ENCODE measurements at regions not wholly inside any gene's neighbourhood (a gene's known extent, or its start where the extent isn't known, plus 50 kb on each side); places are given as distances from the start of the nearest gene placed in this dataset.
"Not testable (repeated sequence)": the region's sequence is repeated elsewhere in the genome, so short reads cannot be mapped to it uniquely, and the experiment has no call there.

DNA sequence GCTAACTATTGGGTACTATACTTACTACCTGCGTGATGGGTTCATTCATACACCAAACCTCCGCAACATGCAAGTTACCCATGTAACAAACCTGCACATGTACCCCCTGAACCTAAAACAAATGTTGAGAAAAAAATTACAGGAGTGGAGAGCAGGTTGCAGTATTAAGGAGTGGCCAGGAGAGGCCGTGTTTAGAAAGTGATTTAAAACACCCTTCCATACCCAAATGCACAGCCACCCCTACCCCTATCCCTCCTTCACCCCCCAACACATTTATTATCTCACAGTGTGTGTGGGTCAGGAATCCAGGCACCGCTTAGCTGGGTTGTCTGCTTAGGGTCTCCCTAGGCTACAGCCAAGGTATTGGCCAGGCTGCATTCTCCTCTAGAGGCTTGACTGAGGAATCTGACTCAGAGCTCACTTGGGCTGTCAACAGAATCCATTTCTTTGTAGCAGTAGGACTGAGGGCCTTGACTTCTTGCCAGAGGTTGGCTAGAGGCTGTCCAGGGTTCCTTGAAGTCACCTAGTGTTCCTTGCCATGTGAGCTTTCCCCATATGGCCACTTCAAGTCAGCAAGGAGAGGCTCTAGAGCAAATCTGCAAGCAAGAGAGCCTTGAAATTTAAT is 115.3 kb upstream of the NBPF8 start:
- not testable (repeated sequence) for H3K27ac ChIP-seq (ENCODE audit: low read depth, low read length); H3K9me3 ChIP-seq (ENCODE audit: control insufficient read depth, insufficient read depth, low read depth, low read length); H3K4me1 ChIP-seq (ENCODE audit: control insufficient read depth, insufficient read depth, low read length); H3K4me3 ChIP-seq (ENCODE audit: low read depth, low read length); H3K36me3 ChIP-seq (ENCODE audit: control insufficient read depth, insufficient read depth, low read length); H3K27me3 ChIP-seq (ENCODE audit: control insufficient read depth, insufficient read depth, low read length); H3K9ac ChIP-seq (ENCODE audit: low read length)

DNA sequence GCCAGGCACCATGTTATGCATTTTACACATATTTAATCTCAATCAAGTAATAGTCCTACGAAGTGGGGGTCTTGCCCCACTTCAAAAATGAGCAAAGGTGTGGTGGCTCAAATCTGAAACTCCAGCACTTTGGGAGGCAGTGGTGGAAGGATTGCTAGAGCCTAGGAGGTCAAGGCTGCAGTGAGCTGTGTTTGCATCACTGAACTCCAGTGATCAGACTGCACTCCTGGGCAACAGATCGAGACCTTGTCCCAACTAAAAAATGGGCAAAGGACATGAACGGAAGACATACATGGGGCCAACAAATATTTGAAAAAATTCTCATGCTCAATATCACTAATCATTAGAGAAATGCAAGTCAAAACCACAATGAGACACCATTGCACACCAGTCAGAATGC is 116.3 kb upstream of the NBPF8 start:
- H3K36me3 ChIP-seq (ENCODE audit: control insufficient read depth, insufficient read depth, low read length); H3K27ac ChIP-seq (ENCODE audit: low read depth, low read length); H3K9me3 ChIP-seq (ENCODE audit: control insufficient read depth, insufficient read depth, low read depth, low read length): not testable (repeated sequence)

DNA sequence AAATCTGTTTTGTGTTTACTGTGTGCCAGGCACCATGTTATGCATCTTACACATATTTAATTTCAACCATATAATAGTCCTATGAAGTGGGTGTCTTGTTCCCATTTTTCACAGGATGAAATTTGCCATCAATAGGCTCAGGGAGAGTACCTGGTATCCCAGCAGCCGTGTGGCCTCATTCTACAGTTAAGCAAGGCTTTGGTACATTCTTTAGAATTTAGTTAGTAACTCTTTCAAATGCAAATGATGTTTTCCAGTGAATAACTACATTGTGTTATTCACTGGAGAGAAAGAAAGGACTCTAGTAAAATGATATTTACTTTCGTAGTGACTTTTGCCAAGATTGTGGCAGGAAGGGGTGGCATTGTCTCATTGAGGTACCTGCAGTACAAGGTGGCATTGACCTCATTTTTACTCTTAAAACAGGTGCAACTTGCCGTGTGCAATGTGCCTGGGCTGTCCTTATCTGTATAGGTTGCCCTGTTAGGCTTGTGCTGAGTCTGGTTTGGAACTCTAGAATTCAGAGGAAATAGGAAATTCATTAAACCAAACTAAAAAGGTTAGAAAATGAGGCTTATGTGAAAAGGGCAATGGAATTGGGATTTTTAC is 117.4 kb upstream of the NBPF8 start:
- not testable (repeated sequence) for H3K9ac ChIP-seq (ENCODE audit: low read length); H3K36me3 ChIP-seq (ENCODE audit: control insufficient read depth, insufficient read depth, low read length); H3K27ac ChIP-seq (ENCODE audit: low read depth, low read length); H3K9me3 ChIP-seq (ENCODE audit: control insufficient read depth, insufficient read depth, low read depth, low read length); H3K27me3 ChIP-seq (ENCODE audit: control insufficient read depth, insufficient read depth, low read length); H3K4me1 ChIP-seq (ENCODE audit: control insufficient read depth, insufficient read depth, low read length); H3K4me3 ChIP-seq (ENCODE audit: low read depth, low read length)

More for the DNA sequence above, 116.3 kb upstream of the NBPF8 start:
- H3K27me3 ChIP-seq (ENCODE audit: control insufficient read depth, insufficient read depth, low read length); H3K4me1 ChIP-seq (ENCODE audit: control insufficient read depth, insufficient read depth, low read length); H3K4me3 ChIP-seq (ENCODE audit: low read depth, low read length); H3K9ac ChIP-seq (ENCODE audit: low read length): not testable (repeated sequence)

DNA sequence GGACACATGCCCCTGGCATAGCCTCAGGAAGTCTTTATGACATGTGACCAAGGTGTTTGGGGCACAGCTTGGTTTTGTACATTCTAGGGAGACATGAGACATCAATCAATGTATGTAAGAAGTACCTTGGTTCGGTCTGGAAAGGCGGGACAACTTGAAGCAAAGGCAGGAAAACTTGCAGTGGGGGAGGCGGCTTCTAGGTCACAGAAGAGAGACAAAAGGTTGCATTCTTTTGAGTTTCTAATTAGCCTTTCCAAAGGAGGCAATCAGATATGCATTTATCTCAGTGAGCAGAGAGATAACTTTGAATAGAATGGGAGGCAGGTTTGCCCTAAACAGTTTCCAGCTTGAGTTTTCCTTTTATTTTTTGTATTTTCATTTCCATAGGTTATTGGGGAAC is 113.8 kb upstream of the SEC22B start:
- not testable (repeated sequence) for H3K4me1 ChIP-seq (ENCODE audit: control insufficient read depth, insufficient read depth, low read length); H3K27ac ChIP-seq (ENCODE audit: low read depth, low read length); H3K27me3 ChIP-seq (ENCODE audit: control insufficient read depth, insufficient read depth, low read length); H3K4me3 ChIP-seq (ENCODE audit: low read depth, low read length); H3K36me3 ChIP-seq (ENCODE audit: control insufficient read depth, insufficient read depth, low read length); H3K9ac ChIP-seq (ENCODE audit: low read length); H3K9me3 ChIP-seq (ENCODE audit: control insufficient read depth, insufficient read depth, low read depth, low read length)

DNA sequence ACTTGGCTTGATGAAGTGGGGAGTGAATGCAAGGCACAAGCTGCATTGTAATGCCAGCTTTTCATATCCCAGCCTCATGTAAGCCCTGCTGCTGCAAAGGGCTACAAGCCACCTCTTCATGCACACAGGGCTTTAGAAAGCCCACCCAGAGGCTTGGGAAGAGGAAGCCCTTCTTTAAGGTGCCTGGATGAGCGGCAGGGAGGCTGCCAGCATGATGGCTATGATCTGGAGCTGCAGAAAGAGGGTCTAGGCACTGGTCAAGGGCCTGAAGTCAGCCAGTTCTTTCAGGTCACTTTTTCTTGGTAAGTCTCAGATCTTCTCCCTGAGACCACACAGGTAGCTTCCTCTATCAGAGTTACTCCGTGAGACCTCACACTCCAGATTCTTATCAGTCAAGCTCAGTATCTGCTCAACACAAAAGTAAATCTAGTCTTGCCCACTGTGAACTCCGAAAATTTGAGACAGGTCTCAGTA is 113.3 kb upstream of the SEC22B start:
- not testable (repeated sequence) for H3K27me3 ChIP-seq (ENCODE audit: control insufficient read depth, insufficient read depth, low read length); H3K9me3 ChIP-seq (ENCODE audit: control insufficient read depth, insufficient read depth, low read depth, low read length); H3K4me1 ChIP-seq (ENCODE audit: control insufficient read depth, insufficient read depth, low read length); H3K9ac ChIP-seq (ENCODE audit: low read length); H3K27ac ChIP-seq (ENCODE audit: low read depth, low read length); H3K4me3 ChIP-seq (ENCODE audit: low read depth, low read length); H3K36me3 ChIP-seq (ENCODE audit: control insufficient read depth, insufficient read depth, low read length)

DNA sequence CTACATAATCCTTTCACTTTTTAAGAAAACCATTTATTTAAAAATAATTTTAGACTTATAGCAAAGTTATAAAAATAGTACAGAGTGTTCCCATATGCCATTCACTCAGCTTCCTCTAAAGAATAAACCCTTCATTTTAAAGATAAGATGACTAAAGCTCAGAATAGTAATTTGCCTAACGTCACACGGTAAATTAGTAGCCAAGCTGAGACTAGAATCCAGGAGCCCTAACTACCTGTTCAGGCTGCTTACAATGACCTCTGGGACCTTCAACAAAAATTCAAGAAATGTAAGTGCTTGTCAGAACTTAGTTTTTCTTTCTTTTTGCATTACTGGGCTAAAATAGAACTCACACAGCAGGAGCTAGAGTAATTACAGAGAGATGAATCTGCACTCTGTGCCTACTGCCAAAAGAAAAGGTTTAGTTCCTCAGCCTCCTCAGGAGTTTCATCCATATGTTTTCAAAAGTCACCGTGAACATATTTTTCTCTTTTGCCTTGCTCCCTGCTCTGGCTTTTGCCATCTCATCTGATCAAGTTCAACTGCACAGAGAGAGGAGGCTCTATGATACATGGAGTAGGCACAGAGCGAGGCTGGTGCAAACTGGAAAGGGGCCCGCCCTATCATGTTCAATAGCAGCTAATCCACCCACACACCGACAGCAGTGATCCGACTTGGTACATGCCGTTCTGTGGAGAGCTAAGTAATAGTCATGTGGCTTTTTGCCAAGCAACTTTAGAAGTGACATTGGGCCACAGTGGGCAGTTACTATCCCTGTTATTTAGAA is 112.7 kb upstream of the SEC22B start:
- not testable (repeated sequence) for H3K36me3 ChIP-seq (ENCODE audit: control insufficient read depth, insufficient read depth, low read length); H3K9me3 ChIP-seq (ENCODE audit: control insufficient read depth, insufficient read depth, low read depth, low read length); H3K9ac ChIP-seq (ENCODE audit: low read length); H3K4me1 ChIP-seq (ENCODE audit: control insufficient read depth, insufficient read depth, low read length); H3K27me3 ChIP-seq (ENCODE audit: control insufficient read depth, insufficient read depth, low read length); H3K4me3 ChIP-seq (ENCODE audit: low read depth, low read length); H3K27ac ChIP-seq (ENCODE audit: low read depth, low read length)

DNA sequence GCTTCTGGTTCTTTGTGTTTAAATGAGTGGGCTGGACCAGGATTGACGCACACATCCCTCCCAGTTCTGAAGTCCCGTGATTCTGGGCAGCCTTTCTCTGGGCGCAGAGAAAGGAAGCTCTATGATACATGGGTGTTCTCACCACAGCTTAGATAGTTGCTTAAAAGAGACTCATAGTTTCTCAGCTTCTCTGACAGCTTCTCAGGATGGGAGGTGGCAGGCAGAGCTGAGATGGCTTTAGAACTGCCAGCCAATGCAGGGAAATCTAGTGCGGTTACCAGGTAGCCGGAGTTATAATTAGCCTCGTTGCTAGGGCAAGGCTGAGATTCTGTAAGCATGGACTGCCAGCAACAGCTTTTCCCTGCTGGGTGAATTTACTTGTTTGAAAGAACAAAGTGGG is 111.8 kb upstream of the SEC22B start:
- H3K9ac ChIP-seq (ENCODE audit: low read length); H3K27me3 ChIP-seq (ENCODE audit: control insufficient read depth, insufficient read depth, low read length); H3K27ac ChIP-seq (ENCODE audit: low read depth, low read length); H3K36me3 ChIP-seq (ENCODE audit: control insufficient read depth, insufficient read depth, low read length); H3K4me1 ChIP-seq (ENCODE audit: control insufficient read depth, insufficient read depth, low read length); H3K9me3 ChIP-seq (ENCODE audit: control insufficient read depth, insufficient read depth, low read depth, low read length); H3K4me3 ChIP-seq (ENCODE audit: low read depth, low read length): not testable (repeated sequence)

DNA sequence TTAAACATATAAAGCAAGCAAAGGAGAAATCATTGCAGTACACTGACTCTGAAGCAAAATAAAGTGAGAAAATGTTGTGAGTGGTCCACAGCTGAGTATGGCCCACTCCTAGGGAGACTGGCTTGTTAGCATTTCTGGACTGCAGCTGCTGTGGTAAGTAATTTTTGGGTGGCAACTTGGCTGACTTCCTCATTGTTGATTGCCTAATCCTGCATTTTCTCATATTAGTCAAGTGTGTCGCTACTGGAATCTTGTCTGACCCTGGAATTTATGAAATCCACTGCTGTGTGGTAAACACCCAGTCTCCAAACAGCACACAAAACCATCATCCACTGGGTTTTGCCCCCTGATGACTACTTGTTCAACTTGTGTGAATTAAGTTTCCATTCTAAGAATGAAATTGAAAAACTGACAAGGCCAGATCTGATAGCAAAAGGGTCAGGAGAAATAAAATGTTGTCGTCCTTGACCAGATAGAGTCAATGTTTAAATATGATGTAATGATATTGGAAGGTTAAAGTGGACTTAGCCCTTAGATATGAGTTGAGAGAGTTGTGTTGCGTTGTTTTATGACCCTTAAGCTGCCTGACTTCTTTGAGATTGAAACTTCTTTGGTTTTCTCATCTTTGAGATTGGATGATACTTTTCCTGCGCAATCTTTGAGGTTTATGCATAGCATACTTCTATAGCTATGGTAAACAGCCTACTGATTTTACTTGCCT is 106.6 kb upstream of the SEC22B start:
- H3K9ac ChIP-seq (ENCODE audit: low read length), result not testable (repeated sequence)

DNA sequence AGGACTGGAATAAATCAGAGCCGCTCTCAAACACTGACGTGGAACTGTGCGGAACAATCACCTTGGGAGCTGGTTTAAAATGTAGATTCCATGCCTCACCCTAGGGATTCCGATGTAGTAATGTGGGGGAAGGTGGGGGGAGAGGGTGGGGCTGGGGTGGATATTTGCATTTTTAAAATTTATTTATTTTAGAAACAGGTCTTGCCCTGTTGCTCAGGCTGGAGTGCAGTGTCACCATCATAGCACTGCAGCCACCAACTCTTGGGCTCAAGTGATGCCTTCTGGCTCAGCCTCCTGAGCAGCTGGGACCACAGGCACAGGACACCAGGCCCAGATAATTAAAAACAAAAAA is 101.9 kb upstream of the SEC22B start:
- H3K4me3 ChIP-seq (ENCODE audit: low read depth, low read length); H3K9ac ChIP-seq (ENCODE audit: low read length); H3K36me3 ChIP-seq (ENCODE audit: control insufficient read depth, insufficient read depth, low read length): not testable (repeated sequence)

More for the DNA sequence above, 106.6 kb upstream of the SEC22B start:
- not testable (repeated sequence) for H3K4me1 ChIP-seq (ENCODE audit: control insufficient read depth, insufficient read depth, low read length); H3K27me3 ChIP-seq (ENCODE audit: control insufficient read depth, insufficient read depth, low read length); H3K27ac ChIP-seq (ENCODE audit: low read depth, low read length); H3K36me3 ChIP-seq (ENCODE audit: control insufficient read depth, insufficient read depth, low read length); H3K4me3 ChIP-seq (ENCODE audit: low read depth, low read length); H3K9me3 ChIP-seq (ENCODE audit: control insufficient read depth, insufficient read depth, low read depth, low read length)

DNA sequence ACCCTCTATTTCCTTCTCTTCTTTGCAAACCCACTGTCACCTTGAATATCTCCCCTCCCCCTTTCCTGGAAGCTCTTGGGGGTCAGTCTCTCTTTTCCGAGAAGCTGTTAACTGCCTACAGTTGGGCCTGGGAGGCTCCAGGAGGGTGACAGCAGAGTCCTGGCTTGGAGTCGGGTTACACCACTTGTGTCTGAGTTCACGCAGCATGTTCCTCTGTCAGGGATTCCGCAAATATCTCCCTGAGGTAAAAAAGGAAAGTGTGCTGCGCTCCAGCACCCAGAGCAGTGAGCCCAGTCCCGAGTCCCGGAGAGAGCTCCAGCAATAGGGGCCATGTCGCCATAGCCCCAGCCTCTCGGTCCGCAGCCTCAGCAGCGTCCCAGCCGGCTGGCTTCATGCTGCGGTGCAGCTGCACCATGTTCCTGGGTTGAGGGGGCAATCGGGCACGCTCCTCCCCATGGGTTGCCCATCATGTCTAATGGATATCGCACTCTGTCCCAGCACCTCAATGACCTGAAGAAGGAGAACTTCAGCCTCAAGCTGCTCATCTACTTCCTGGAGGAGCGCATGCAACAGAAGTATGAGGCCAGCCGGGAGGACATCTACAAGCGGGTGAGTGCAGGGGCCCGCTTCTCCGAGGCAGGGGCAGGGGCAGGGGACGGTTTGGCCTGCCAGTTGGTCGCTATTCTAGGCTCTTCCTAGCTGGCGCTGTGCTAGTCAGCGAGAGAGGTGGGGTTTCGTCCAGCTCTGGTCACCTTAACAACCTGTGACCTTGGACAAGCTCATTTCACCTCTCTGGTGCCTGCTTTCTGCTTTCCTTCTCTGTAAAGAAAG is 101.3 kb upstream of the SEC22B start:
- H3K9me3 ChIP-seq (ENCODE audit: control insufficient read depth, insufficient read depth, low read depth, low read length); H3K4me1 ChIP-seq (ENCODE audit: control insufficient read depth, insufficient read depth, low read length); H3K27me3 ChIP-seq (ENCODE audit: control insufficient read depth, insufficient read depth, low read length); H3K4me3 ChIP-seq (ENCODE audit: low read depth, low read length); H3K9ac ChIP-seq (ENCODE audit: low read length); H3K36me3 ChIP-seq (ENCODE audit: control insufficient read depth, insufficient read depth, low read length); H3K27ac ChIP-seq (ENCODE audit: low read depth, low read length): not testable (repeated sequence)

More for the DNA sequence above, 101.9 kb upstream of the SEC22B start:
- H3K4me1 ChIP-seq (ENCODE audit: control insufficient read depth, insufficient read depth, low read length); H3K9me3 ChIP-seq (ENCODE audit: control insufficient read depth, insufficient read depth, low read depth, low read length); H3K27ac ChIP-seq (ENCODE audit: low read depth, low read length); H3K27me3 ChIP-seq (ENCODE audit: control insufficient read depth, insufficient read depth, low read length): not testable (repeated sequence)
